ENCODE measurements at regions not wholly inside any gene's neighbourhood (a gene's known extent, or its start where the extent isn't known, plus 50 kb on each side); places are given as distances from the start of the nearest gene placed in this dataset.

DNA sequence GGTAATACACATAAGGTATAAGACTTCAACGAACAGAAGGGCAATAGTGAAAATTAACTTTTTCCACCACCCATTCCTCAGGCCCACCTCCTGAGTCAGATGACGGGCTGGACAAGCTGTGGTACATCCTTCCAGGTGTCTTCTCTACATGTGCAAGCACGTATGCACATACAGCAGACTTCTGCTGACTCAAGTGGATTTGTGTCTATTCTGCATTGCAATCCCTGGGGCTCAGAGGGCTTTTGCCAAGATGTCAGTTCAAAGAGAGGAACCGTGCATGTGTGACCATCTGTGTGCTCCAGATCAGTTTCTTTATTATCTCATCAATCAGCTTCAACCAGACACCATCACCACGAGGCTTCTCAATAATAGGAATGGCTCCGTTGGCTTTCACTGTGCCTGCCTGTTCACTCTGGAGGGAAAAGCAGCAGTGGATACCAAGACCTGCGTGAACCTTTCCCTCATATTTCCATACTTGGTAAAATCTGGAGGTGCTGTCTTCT is 288.4 kb downstream of the MTRR start:
- intact Hi-C loops (cut with DNase I; ENCODE audit: low total_unique reads): no loop called here
- no peaks in the 10 kb centered on the region for H3K36me3 ChIP-seq (ENCODE audit: low read depth, missing control alignments)
- H3K27me3 ChIP-seq: no peaks in the 10 kb centered on the region
- TF ChIP-seq, protein P1, sequence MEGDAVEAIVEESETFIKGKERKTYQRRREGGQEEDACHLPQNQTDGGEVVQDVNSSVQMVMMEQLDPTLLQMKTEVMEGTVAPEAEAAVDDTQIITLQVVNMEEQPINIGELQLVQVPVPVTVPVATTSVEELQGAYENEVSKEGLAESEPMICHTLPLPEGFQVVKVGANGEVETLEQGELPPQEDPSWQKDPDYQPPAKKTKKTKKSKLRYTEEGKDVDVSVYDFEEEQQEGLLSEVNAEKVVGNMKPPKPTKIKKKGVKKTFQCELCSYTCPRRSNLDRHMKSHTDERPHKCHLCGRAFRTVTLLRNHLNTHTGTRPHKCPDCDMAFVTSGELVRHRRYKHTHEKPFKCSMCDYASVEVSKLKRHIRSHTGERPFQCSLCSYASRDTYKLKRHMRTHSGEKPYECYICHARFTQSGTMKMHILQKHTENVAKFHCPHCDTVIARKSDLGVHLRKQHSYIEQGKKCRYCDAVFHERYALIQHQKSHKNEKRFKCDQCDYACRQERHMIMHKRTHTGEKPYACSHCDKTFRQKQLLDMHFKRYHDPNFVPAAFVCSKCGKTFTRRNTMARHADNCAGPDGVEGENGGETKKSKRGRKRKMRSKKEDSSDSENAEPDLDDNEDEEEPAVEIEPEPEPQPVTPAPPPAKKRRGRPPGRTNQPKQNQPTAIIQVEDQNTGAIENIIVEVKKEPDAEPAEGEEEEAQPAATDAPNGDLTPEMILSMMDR (IDR thresholded peaks at IDR 0.05): no peak
- TF ChIP-seq POLR2A (IDR thresholded peaks at IDR 0.05): no peak
- DNase-seq: no peak
- no peak overlapping the region for H3K27ac ChIP-seq
- no peaks in the 10 kb centered on the region for H3K9me3 ChIP-seq
- no peaks in the 10 kb centered on the region for H3K4me1 ChIP-seq
- 63 to 67% methylated on average over 7 of the region's 7 CpGs for WGBS, 2 donors
- no peak overlapping the region for H3K4me3 ChIP-seq

DNA sequence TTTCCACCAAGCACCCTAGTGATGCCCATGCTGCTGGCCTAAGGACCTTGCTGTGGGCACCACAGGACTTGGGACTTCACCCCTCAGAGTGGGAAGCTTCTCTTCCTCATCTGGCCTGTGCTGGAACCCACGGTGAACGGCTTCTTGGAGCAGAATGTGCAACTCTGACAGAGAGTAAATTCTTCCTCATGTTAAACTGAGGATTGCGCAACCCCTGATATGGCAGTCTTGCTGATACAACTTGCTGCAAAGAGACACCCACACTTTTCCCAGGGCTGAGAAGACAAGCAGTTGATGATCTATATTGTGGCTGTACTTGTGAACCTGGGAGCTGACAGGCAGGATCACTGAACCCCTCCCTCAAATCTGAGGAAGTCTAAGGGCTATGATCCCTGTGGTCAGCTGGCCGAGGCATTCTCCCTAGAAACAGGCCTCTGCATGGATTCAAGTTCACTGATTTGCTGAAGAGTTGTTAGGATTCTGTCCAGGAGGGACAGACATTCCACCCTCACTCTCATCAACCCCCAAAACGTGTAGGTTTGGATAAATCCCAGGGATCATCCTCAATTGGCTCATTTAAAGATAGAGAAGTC is 307.2 kb downstream of the MTRR start:
- intact Hi-C loops (cut with DNase I; ENCODE audit: low total_unique reads): no loop called here
- Histone ChIP-seq H3K9me3 (no peaks in the 10 kb centered on the region), H3K4me1 (no peaks in the 10 kb centered on the region), H3K4me3 (no peak overlapping the region), H3K27me3 (no peaks in the 10 kb centered on the region), H3K27ac (no peak overlapping the region), H3K36me3 (ENCODE audit: low read depth, missing control alignments) (no peaks in the 10 kb centered on the region)
- WGBS, 2 donors: 71 to 80% methylated on average over 5 of the region's 5 CpGs
- no peak for TF ChIP-seq POLR2A (IDR thresholded peaks at IDR 0.05)
- TF ChIP-seq, protein P1 (IDR thresholded peaks at IDR 0.05): no peak
- DNase-seq: no peak

DNA sequence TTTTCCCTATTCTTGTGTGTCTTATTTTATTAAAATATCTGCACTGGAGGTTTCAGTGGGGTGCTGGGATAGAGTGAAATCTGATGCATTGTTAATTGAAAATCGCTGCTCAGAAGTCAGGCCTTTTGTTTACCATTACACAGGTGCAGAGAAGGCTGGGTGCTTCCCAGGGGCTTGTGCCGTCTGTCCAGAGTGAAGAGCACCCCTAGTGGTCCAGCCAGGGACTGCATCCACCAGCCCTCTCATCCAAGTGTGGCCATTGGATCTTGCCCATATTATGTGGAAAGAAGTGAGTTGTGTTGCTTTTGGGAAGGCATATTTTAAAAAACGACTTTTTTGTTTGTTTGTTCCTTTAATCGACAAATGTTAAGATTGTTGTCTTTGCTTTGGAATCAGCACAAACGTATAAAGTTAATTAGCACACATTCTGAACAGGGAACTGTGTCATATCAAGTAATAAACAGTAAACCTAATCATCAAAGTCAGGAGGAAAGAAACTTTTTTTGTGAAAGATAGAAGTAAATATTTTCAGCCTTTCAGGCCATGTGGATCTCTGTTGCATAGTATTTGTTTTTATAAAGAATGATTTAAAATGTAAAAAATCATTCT is 315.6 kb downstream of the MTRR start:
- DNase-seq: peak; percentile 81
- TF ChIP-seq, protein P1 (IDR thresholded peaks at IDR 0.05): peak; percentile 43 to 87 (median 49)
- no peak for TF ChIP-seq POLR2A (IDR thresholded peaks at IDR 0.05)
- H3K27me3 ChIP-seq: no peaks in the 10 kb centered on the region
- no peaks in the 10 kb centered on the region for H3K4me1 ChIP-seq
- intact Hi-C loops (cut with DNase I; ENCODE audit: low total_unique reads): no loop called here
- no peak overlapping the region for H3K27ac ChIP-seq
- no peak overlapping the region for H3K4me3 ChIP-seq
- no peaks in the 10 kb centered on the region for H3K9me3 ChIP-seq
- WGBS, 2 donors: 26 to 28% methylated on average over 5 of the region's 5 CpGs
- H3K36me3 ChIP-seq (ENCODE audit: low read depth, missing control alignments): no peaks in the 10 kb centered on the region

DNA sequence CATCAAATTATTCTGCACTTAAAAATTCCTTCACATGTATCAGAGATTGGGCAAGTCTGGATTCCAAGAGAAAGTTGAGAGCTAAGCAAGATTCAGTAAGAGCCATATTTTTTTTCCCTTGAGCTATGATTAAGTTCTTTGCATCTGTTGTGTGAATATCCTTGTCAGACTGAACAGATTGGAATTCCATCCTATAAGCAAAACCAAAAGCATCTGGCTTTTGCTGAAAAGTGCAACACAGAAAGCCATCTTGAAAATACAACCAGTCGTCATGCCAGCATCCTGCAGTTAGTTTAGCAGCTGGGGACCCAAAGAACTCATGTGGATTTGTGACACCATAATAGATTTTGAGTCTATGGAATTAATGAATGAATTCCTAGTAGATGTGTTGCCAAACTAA is 316.9 kb downstream of the MTRR start:
- WGBS, 2 donors: 87 to 88% methylated on average over 1 of the region's 1 CpG
- intact Hi-C loops (cut with DNase I; ENCODE audit: low total_unique reads): no loop called here
- DNase-seq: no peak
- TF ChIP-seq, protein P1 (IDR thresholded peaks at IDR 0.05): no peak
- TF ChIP-seq POLR2A (IDR thresholded peaks at IDR 0.05): no peak
- H3K36me3 ChIP-seq (ENCODE audit: low read depth, missing control alignments): no peaks in the 10 kb centered on the region
- no peak overlapping the region for H3K27ac ChIP-seq
- no peaks in the 10 kb centered on the region for H3K4me1 ChIP-seq
- no peaks in the 10 kb centered on the region for H3K27me3 ChIP-seq
- H3K4me3 ChIP-seq: no peak overlapping the region
- no peaks in the 10 kb centered on the region for H3K9me3 ChIP-seq
